ENCODE measurements at regions not wholly inside any gene's neighbourhood (a gene's known extent, or its start where the extent isn't known, plus 50 kb on each side); places are given as distances from the start of the nearest gene placed in this dataset.

- H3K4me3 ChIP-seq (ENCODE audit: low read length), result no peak overlapping the region
- no peak for TF ChIP-seq CTCF (conservative IDR thresholded peaks at IDR 0.05; ENCODE audit: low read depth, low read length)
- DNase-seq (ENCODE audit: low read depth), result no peak
These were observed 72.9 kb downstream of the BMP4 start for GRCh38 chr14:53883739-53884138.

GRCh38 chr14:53882684-53883083, 73.9 kb downstream of the BMP4 start:
- H3K4me3 ChIP-seq (ENCODE audit: low read length), result no peak overlapping the region
- TF ChIP-seq CTCF (conservative IDR thresholded peaks at IDR 0.05; ENCODE audit: low read depth, low read length), result no peak
- DNase-seq (ENCODE audit: low read depth), result no peak

- no peak overlapping the region for H3K4me3 ChIP-seq (ENCODE audit: low read length)
- TF ChIP-seq CTCF (conservative IDR thresholded peaks at IDR 0.05; ENCODE audit: low read depth, low read length), result no peak
- no peak for DNase-seq (ENCODE audit: low read depth)
These were observed 74.7 kb downstream of the BMP4 start for GRCh38 chr14:53881921-53882320.

- no peak for TF ChIP-seq CTCF (conservative IDR thresholded peaks at IDR 0.05; ENCODE audit: low read depth, low read length)
These were observed 75.3 kb downstream of the BMP4 start for GRCh38 chr14:53881161-53881871.

GRCh38 chr14:53880761-53881160, 75.9 kb downstream of the BMP4 start:
- peak overlapping the region; percentile 17 for H3K4me3 ChIP-seq (ENCODE audit: low read length)
- no peak for TF ChIP-seq CTCF (conservative IDR thresholded peaks at IDR 0.05; ENCODE audit: low read depth, low read length)
- DNase-seq (ENCODE audit: low read depth), result no peak

More at GRCh38 chr14:53881161-53881871, 75.3 kb downstream of the BMP4 start:
- peak; percentile 98 for DNase-seq (ENCODE audit: low read depth)
- H3K4me3 ChIP-seq (ENCODE audit: low read length), result no peak overlapping the region

- DNase-seq (ENCODE audit: low read depth), result no peak
- H3K4me3 ChIP-seq (ENCODE audit: low read length), result no peak overlapping the region
- TF ChIP-seq CTCF (conservative IDR thresholded peaks at IDR 0.05; ENCODE audit: low read depth, low read length), result no peak
These were observed 76.9 kb downstream of the BMP4 start for GRCh38 chr14:53879747-53880146.

GRCh38 chr14:53879022-53879686, 77.5 kb downstream of the BMP4 start:
- no peak overlapping the region for H3K4me3 ChIP-seq (ENCODE audit: low read length)
- no peak for TF ChIP-seq CTCF (conservative IDR thresholded peaks at IDR 0.05; ENCODE audit: low read depth, low read length)
- DNase-seq (ENCODE audit: low read depth), result no peak
